Liver (tissue), 3 donors: ENCODE measurements at regions not wholly inside any gene's neighbourhood (a gene's known extent, or its start where the extent isn't known, plus 50 kb on each side); places are given as distances from the start of the nearest gene placed in this dataset.

Source experiments
- FOXA2 ChIP-seq: IDR thresholded peaks from 2 replicates; pipeline ENCODE4 v1.6.1; 2016; ENCODE audit warnings: antibody characterized with exemption
- GABPA ChIP-seq, 2 donors: IDR thresholded peaks in 1 of 2; conservative IDR thresholded peaks in 1 of 2; 2 replicates each; pipeline ENCODE4 v1.6.1; 2016; ENCODE audit warnings: antibody characterized with exemption in 2 of 2, mild to moderate bottlenecking in 1 of 2, moderate library complexity in 1 of 2
- HNF4G ChIP-seq: IDR thresholded peaks from 2 replicates; pipeline ENCODE4 v1.6.1; 2016; ENCODE audit warnings: antibody characterized with exemption
- RAD21 ChIP-seq, 2 donors: IDR thresholded peaks; 2 replicates each; pipeline ENCODE4 v1.6.1; 2016; ENCODE audit warnings: antibody characterized with exemption in 2 of 2, mild to moderate bottlenecking in 2 of 2
- RXRA ChIP-seq, 2 donors: IDR thresholded peaks; 2 replicates each; pipeline ENCODE4 v1.6.1; 2017 to 2018; ENCODE audit warnings: antibody characterized with exemption in 2 of 2, mild to moderate bottlenecking in 1 of 2
- TAF1 ChIP-seq: conservative IDR thresholded peaks from 2 replicates; pipeline ENCODE4 v1.6.1; 2016; ENCODE audit warnings: antibody characterized with exemption, mild to moderate bottlenecking
- TF ChIP-seq, protein P1 (sequence below): fragments of 150-350 bp; IDR thresholded peaks from 2 replicates; pipeline ENCODE4 v1.5.1; 2017; ENCODE audit warnings: improper control_type of control experiment, low read depth, low read length; ENCODE audit not compliant: missing input control
- TF ChIP-seq, protein P2 (sequence below): IDR thresholded peaks from 2 replicates; pipeline ENCODE4 v1.6.1; 2016; ENCODE audit warnings: antibody characterized with exemption
- TF ChIP-seq, protein P3 (sequence below): IDR thresholded peaks from 2 replicates; pipeline ENCODE4 v1.6.1; 2016; ENCODE audit warnings: antibody characterized with exemption
- TF ChIP-seq, protein P4 (sequence below): IDR thresholded peaks from 2 replicates; pipeline ENCODE4 v1.6.1; 2016; ENCODE audit warnings: antibody characterized with exemption, mild to moderate bottlenecking
- donor health status: healthy.
- donor health status: healthy.

DNA sequence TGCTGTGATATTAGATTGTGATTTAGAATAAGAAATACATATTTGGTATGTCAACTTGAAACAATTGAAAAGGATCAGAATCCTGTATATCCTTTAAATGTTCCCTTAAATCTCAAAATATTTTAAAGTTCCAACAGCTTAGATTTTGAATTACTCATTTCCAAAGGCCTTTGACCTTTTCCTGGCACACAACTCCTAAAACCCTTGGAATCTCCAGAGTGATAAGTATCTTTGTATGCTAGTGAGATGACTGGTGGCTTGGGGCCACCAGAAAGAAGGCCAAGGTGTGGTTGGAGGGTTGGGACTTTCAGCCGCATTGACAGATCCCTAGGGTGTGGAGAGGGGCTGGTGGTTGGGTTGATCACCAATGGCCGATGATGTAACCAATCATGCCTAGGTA lies 104.7 kb downstream of the YIPF5 start:
- TF ChIP-seq, protein P1, sequence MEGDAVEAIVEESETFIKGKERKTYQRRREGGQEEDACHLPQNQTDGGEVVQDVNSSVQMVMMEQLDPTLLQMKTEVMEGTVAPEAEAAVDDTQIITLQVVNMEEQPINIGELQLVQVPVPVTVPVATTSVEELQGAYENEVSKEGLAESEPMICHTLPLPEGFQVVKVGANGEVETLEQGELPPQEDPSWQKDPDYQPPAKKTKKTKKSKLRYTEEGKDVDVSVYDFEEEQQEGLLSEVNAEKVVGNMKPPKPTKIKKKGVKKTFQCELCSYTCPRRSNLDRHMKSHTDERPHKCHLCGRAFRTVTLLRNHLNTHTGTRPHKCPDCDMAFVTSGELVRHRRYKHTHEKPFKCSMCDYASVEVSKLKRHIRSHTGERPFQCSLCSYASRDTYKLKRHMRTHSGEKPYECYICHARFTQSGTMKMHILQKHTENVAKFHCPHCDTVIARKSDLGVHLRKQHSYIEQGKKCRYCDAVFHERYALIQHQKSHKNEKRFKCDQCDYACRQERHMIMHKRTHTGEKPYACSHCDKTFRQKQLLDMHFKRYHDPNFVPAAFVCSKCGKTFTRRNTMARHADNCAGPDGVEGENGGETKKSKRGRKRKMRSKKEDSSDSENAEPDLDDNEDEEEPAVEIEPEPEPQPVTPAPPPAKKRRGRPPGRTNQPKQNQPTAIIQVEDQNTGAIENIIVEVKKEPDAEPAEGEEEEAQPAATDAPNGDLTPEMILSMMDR: no peak
- TF ChIP-seq, protein P2, sequence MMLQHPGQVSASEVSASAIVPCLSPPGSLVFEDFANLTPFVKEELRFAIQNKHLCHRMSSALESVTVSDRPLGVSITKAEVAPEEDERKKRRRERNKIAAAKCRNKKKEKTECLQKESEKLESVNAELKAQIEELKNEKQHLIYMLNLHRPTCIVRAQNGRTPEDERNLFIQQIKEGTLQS: no peak
- TF ChIP-seq, protein P3, sequence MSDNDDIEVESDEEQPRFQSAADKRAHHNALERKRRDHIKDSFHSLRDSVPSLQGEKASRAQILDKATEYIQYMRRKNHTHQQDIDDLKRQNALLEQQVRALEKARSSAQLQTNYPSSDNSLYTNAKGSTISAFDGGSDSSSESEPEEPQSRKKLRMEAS: no peak
- no peak for TF ChIP-seq RXRA (IDR thresholded peaks at IDR 0.05)
- TF ChIP-seq GABPA (IDR thresholded peaks at IDR 0.05 in 1 of 2, conservative IDR thresholded peaks at IDR 0.05 in 1 of 2): no peak
- TF ChIP-seq FOXA2: no peak
- TF ChIP-seq TAF1: no peak
- TF ChIP-seq, protein P4, sequence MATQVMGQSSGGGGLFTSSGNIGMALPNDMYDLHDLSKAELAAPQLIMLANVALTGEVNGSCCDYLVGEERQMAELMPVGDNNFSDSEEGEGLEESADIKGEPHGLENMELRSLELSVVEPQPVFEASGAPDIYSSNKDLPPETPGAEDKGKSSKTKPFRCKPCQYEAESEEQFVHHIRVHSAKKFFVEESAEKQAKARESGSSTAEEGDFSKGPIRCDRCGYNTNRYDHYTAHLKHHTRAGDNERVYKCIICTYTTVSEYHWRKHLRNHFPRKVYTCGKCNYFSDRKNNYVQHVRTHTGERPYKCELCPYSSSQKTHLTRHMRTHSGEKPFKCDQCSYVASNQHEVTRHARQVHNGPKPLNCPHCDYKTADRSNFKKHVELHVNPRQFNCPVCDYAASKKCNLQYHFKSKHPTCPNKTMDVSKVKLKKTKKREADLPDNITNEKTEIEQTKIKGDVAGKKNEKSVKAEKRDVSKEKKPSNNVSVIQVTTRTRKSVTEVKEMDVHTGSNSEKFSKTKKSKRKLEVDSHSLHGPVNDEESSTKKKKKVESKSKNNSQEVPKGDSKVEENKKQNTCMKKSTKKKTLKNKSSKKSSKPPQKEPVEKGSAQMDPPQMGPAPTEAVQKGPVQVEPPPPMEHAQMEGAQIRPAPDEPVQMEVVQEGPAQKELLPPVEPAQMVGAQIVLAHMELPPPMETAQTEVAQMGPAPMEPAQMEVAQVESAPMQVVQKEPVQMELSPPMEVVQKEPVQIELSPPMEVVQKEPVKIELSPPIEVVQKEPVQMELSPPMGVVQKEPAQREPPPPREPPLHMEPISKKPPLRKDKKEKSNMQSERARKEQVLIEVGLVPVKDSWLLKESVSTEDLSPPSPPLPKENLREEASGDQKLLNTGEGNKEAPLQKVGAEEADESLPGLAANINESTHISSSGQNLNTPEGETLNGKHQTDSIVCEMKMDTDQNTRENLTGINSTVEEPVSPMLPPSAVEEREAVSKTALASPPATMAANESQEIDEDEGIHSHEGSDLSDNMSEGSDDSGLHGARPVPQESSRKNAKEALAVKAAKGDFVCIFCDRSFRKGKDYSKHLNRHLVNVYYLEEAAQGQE: no peak
- no peak for TF ChIP-seq HNF4G
- TF ChIP-seq RAD21 (IDR thresholded peaks at IDR 0.05): no peak
